NT2/D1 (cell line): ENCODE measurements at regions not wholly inside any gene's neighbourhood (a gene's known extent, or its start where the extent isn't known, plus 50 kb on each side); places are given as distances from the start of the nearest gene placed in this dataset.
"Not testable (repeated sequence)": the region's sequence is repeated elsewhere in the genome, so short reads cannot be mapped to it uniquely, and the experiment has no call there.

Experiments used
- DNase-seq: peaks from one replicate; pipeline ENCODE4 v3.0.0-alpha.2; 2011; ENCODE audit warnings: low read depth, low spot score
- H3K27me3 ChIP-seq: 2 replicates; pipeline ENCODE4 v1.6.0; 2011; ENCODE audit warnings: mild to moderate bottlenecking; ENCODE audit not compliant: insufficient read length, insufficient read depth
- H3K36me3 ChIP-seq: 2 replicates; pipeline ENCODE4 v1.6.1; 2011; ENCODE audit warnings: mild to moderate bottlenecking, low read length, mixed read lengths; ENCODE audit not compliant: insufficient read depth, insufficient read length
- H3K4me1 ChIP-seq: 2 replicates; pipeline ENCODE4 v1.5.1; 2011; ENCODE audit not compliant: insufficient read depth, insufficient read length
- H3K4me3 ChIP-seq: 2 replicates; pipeline ENCODE4 v1.5.1; 2011; ENCODE audit warnings: low read depth; ENCODE audit not compliant: insufficient read length
- H3K9ac ChIP-seq: 2 replicates; pipeline ENCODE4 v1.6.0; 2011; ENCODE audit warnings: low read depth; ENCODE audit not compliant: insufficient read length
- H3K9me3 ChIP-seq: 2 replicates; pipeline ENCODE4 v1.5.1; 2011; ENCODE audit warnings: mild to moderate bottlenecking, low read length; ENCODE audit not compliant: insufficient read depth
- SUZ12 ChIP-seq: IDR thresholded peaks from 2 replicates; pipeline ENCODE4 v1.6.1; 2011; ENCODE audit not compliant: insufficient read length, insufficient read depth; ENCODE audit errors: extremely low read depth
- YY1 ChIP-seq: IDR thresholded peaks from 2 replicates; pipeline ENCODE4 v1.6.1; 2011; ENCODE audit not compliant: insufficient read length, insufficient read depth
- ZNF274 ChIP-seq: IDR thresholded peaks from 2 replicates; pipeline ENCODE4 v1.6.1; 2011; ENCODE audit warnings: mild to moderate bottlenecking, low read depth, low read length

DNA sequence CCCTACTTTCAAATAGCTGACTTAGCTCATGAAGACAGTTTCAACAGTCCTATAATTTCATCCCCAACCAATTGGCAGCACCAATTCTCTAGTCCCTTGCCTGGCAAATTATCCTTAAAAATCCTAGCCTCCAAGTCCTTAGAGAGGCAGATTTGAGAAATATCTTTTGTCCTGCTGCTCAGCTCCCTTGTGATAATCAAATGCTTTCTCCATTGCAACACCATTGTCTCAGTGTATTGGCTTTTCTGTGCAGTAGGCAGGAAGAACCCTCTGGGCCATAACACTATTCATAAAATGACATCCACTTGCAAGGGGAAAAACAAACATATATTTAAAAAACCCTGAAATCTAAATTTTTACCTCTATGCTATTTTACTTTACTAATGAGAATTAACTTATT is 89.6 kb downstream of the AASDHPPT start:
- Histone ChIP-seq H3K9me3 (peaks cover 15% of the 10 kb centered on the region; the same call in 1 of the 2 replicates), H3K4me3 (no peak overlapping the region), H3K9ac (no peak overlapping the region), H3K27me3 (no peaks in the 10 kb centered on the region), H3K36me3 (no peaks in the 10 kb centered on the region), H3K4me1 (no peaks in the 10 kb centered on the region)
- no peak for DNase-seq
- TF ChIP-seq SUZ12 (no peak), YY1 (no peak), ZNF274 (no peak)

DNA sequence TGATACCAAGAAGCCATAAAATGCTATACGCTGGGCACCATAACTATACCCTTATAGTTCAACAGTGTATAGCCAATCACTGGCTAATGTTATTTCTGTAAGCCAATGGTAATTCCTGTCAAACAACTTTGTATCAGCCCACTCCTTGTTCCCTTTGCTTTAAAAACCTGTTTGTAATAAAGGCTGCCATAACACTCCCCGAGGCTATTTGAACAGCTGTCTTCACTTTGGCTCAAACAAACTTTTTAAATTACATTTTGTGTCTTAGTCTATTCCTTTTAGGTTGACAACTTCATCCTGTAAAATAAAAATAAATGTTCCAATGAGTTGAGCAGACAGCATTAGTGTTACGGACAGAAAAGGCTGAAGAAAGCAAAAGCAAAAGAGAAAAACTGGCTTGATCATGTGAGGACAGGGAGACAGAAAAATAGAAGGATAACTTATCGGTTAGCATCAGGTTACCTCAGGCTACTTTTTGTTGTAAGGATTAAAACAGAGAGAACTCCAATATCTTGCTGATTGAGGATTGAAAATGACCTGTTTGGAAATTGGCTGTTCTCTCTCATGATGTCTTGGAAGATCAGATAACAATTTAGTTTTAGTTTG is 95.0 kb downstream of the AASDHPPT start:
- no peak for DNase-seq
- H3K9me3 ChIP-seq = 0 out of 2 replicates have a peak, but pooled peaks cover 4% of the 10 kb centered on the region
- no peaks in the 10 kb centered on the region for H3K27me3 ChIP-seq
- TF ChIP-seq ZNF274 = no peak
- no peak for TF ChIP-seq YY1
- no peak for TF ChIP-seq SUZ12
- H3K36me3 ChIP-seq = no peaks in the 10 kb centered on the region
- no peaks in the 10 kb centered on the region for H3K4me1 ChIP-seq
- no peak overlapping the region for H3K4me3 ChIP-seq
- H3K9ac ChIP-seq = no peak overlapping the region

DNA sequence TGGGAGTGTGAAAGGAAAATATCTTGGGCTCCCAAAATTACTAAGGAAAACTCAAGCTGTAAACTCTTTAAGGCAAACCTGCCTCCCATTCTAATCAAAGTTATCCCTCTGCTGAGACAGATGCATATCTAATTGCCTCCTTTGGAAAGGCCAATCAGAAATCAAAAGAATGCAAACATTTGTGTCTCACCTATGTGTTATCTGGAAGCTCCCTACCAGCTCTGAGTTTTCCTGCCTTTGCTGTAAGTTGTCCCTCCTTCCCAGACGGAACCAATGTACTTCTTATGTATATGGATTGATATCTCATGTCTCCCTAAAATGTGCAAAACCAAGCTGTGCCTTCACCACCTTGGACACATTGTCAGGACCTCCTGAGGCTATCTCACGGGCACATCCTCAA is 95.8 kb downstream of the AASDHPPT start:
- H3K36me3 ChIP-seq = no peaks in the 10 kb centered on the region
- no peaks in the 10 kb centered on the region for H3K4me1 ChIP-seq
- no peak overlapping the region for H3K9ac ChIP-seq
- no peaks in the 10 kb centered on the region for H3K9me3 ChIP-seq
- no peak for DNase-seq
- TF ChIP-seq ZNF274 (no peak), SUZ12 (no peak), YY1 (no peak)
- H3K4me3 ChIP-seq = no peak overlapping the region
- no peaks in the 10 kb centered on the region for H3K27me3 ChIP-seq

DNA sequence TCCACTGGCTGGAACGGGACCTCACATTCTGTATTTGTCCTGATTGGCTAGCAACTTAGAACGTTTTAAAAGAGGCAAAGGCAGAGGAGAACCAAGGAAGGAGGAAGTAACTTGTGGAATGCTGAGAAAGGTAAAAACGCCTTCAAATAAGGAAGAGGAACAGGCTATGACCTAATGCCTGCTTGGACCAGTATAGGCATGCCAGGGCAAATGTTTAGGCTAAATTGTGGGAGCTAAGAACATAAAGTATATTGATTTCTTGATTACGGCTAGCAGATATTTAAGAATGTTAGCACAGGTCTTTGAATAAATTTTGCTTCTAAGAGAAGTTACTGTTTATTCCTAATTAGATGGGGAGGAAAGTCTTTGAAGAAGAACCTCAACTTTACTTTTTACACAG is 96.5 kb downstream of the AASDHPPT start:
- not testable (repeated sequence) for DNase-seq, H3K9me3 ChIP-seq, H3K4me1 ChIP-seq, H3K36me3 ChIP-seq, H3K27me3 ChIP-seq, H3K9ac ChIP-seq, H3K4me3 ChIP-seq

DNA sequence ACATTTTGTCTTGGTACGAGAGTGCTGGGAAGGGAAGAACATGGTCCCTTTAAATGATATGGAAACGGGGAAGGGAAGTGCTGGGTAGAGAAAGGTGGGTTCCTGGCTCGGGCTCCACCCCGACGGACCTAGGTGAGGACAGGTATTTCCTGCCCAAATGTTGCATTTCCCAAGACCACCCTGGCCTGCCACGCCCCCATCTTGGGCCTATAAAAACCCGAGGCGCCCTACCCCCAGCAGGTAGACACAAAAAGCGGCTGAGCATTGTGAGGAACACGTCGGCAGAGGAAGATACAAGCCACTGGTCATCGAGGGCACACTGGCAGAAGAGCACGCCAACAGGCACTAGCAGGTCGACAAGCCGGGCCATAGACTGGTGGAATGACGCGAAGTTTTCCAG is 99.4 kb downstream of the AASDHPPT start:
- DNase-seq = no peak
- H3K4me3 ChIP-seq = no peak overlapping the region
- TF ChIP-seq YY1 = no peak
- no peak for TF ChIP-seq SUZ12
- no peak for TF ChIP-seq ZNF274
- H3K4me1 ChIP-seq = no peaks in the 10 kb centered on the region
- no peaks in the 10 kb centered on the region for H3K9me3 ChIP-seq
- H3K9ac ChIP-seq = no peak overlapping the region
- H3K36me3 ChIP-seq = no peaks in the 10 kb centered on the region
- no peaks in the 10 kb centered on the region for H3K27me3 ChIP-seq

DNA sequence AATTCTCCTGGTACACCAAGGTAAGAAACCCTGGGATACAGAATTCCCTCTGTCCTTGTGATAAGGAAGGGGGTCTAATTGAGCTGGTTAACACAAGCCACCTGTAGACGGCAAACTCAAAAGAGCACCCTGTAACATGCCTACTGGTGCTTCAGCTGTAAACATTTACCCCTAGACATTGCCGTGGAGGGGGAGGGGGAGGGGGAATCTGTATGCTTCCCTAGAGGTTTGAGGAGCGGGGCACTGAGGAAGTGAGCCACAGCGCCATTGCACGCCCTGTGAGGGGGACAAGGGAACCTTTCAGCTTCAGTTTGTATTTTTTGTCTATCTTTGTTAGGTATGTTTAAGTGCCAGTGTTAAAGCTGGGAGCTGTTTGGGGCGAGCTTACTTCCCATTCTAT is 99.8 kb downstream of the AASDHPPT start:
- Histone ChIP-seq H3K36me3 (no peaks in the 10 kb centered on the region), H3K4me3 (no peak overlapping the region), H3K4me1 (no peaks in the 10 kb centered on the region), H3K9me3 (no peaks in the 10 kb centered on the region), H3K9ac (no peak overlapping the region), H3K27me3 (no peaks in the 10 kb centered on the region)
- no peak for DNase-seq
- no peak for TF ChIP-seq ZNF274
- TF ChIP-seq YY1 = no peak
- no peak for TF ChIP-seq SUZ12

GRCh38 chr11:106178361-106178760 is 100.9 kb downstream of the AASDHPPT start:
- no peak for TF ChIP-seq ZNF274
- Histone ChIP-seq H3K4me3 (no peak overlapping the region), H3K27me3 (no peaks in the 10 kb centered on the region), H3K9ac (no peak overlapping the region), H3K36me3 (no peaks in the 10 kb centered on the region), H3K4me1 (no peaks in the 10 kb centered on the region), H3K9me3 (no peaks in the 10 kb centered on the region)
- no peak for DNase-seq

DNA sequence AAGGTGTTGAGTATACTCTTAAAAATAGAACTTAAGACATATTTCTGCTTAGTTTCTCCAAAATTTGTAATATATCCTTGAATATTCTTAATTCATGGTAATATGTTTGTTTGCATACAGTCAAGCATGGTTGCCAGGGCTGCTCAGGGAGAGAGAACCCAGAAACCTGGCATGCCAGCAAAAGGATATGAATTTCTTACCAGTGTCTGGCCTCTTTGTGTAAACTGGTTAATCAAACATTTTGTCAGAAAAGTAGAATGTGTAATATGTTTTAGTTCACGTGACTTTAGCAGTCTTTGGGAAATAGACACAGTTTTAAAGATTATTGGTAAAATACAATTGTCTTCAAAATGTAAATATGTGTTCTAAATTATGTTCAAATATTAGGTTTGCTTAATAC is 101.6 kb downstream of the AASDHPPT start:
- H3K4me3 ChIP-seq = no peak overlapping the region
- no peaks in the 10 kb centered on the region for H3K27me3 ChIP-seq
- no peaks in the 10 kb centered on the region for H3K9me3 ChIP-seq
- no peak overlapping the region for H3K9ac ChIP-seq
- H3K4me1 ChIP-seq = no peaks in the 10 kb centered on the region
- DNase-seq = no peak
- H3K36me3 ChIP-seq = no peaks in the 10 kb centered on the region
- TF ChIP-seq SUZ12 (no peak), YY1 (no peak), ZNF274 (no peak)
